ENCODE measurements at regions not wholly inside any gene's neighbourhood (a gene's known extent, or its start where the extent isn't known, plus 50 kb on each side); places are given as distances from the start of the nearest gene placed in this dataset.
"Not testable (repeated sequence)": the region's sequence is repeated elsewhere in the genome, so short reads cannot be mapped to it uniquely, and the experiment has no call there.

DNA sequence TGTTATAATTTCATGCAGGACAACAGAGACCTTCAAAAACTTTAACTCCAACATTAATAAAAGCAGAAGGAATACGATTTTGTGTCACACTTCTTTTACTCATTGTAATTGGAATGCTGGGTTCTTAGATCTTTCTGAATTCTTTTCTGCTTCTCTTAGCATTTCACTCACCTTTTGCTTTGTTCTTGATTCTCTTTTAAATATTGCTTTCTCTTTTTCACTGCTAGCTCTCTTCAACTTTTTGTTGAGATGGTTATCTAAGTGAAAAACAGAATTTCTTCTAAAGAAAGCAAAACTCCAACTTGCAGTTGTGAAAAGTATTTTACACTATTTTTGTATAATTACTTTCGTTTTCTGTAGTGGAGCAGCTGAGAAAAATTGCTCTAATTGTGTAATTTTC, 212.6 kb upstream of the KIF2A start:
- DNase-seq (ENCODE audit: low read depth in 2 of 2) = no peak

DNA sequence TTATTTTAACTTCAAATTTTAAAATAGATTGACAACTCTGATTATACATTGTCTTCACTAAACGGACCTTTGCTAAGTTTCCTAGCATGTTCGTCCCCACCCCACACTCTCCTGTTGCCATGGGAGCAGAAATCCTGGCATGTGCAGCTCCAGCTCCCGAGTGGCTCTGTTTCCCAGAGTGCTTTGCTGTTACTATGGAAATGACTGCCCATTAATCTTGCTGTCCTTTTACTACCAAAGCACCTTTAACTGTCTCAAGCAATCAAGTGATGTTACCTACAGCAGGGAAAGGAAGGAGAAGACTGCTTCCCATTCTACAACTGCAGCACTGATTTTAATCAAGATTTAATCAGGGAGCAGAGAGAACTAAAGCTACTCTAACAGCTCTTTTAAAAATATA, 212.0 kb upstream of the KIF2A start:
- DNase-seq (ENCODE audit: low read depth in 2 of 2) = no peak

DNA sequence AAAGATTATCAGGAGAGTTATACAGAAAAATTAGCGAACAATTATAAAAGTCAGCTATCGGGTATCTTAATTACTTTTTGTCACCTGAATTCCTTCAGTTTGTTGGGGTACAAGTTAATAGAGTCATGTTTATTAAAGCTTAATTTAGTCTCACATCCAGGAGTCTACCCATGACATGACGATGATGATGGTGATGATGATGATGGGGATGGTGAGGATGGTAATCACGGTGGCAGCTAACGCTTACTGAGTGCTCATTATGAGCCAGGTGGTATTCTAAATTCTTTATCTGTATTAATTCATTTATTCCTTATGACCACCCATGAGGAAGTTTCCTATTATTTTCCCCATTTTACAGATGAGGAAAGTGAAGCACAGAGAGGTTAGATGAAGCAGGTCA, 208.6 kb upstream of the KIF2A start:
- DNase-seq (ENCODE audit: low read depth in 2 of 2) = no peak

DNA sequence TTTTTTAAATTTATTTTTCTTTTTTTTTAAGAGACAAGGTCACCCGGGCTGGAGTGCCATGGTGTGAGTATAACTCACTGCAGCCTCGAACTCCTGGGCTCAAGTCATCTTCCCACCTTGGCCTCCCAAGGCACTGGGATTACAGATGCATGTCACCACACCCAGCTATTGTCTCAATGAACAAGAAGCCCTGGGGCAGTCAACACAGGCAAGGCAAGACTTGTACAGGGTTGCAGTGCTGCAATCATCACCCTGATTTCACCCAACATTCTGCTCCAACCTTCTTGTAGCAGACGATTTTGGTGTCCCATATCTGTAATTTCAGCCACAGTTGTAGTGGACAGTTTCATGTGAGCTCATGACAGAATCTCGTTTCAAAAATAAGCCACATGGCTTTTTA, 205.8 kb upstream of the KIF2A start:
- no peak for DNase-seq (ENCODE audit: low read depth in 2 of 2)

DNA sequence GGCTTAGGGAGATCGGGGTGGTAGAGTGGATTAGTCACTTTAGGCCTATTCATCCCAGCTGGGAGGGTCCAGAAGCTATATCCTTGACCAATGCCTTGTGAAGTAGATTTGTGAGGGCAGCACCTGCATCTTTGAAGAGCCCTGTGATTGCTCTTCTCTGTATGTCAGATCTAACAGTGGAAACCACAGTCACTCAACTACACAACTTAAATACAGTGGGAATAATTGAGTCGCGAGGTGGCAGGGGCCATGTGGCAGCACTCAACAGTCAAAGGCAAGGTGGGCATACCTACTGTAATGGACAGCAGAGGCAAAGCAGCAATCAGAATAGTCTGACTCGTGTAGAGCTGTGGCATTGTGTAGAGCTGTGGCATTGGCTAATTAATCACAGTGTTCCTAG, 202.1 kb upstream of the KIF2A start:
- not testable (repeated sequence) for DNase-seq (ENCODE audit: low read depth in 2 of 2)

DNA sequence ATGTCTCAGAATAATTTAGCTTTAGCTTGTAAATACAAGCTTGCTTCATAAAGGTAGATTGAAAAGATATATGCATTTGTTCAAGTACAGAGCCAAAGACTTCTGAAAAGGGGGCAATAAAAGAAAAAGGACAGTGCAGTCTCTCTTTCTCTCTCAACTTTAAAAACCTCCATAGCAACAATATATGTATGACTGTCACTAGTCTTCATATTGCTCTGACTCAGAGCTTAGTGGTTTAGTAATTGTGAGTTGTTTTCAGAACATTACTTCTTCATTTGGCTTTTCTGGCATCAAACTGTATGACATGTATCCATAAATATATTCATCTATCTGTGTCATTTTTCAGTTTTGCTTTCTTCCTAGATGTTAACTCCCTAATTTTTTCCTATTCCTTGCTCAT, 194.6 kb upstream of the KIF2A start:
- DNase-seq (ENCODE audit: low read depth in 2 of 2) = no peak

DNA sequence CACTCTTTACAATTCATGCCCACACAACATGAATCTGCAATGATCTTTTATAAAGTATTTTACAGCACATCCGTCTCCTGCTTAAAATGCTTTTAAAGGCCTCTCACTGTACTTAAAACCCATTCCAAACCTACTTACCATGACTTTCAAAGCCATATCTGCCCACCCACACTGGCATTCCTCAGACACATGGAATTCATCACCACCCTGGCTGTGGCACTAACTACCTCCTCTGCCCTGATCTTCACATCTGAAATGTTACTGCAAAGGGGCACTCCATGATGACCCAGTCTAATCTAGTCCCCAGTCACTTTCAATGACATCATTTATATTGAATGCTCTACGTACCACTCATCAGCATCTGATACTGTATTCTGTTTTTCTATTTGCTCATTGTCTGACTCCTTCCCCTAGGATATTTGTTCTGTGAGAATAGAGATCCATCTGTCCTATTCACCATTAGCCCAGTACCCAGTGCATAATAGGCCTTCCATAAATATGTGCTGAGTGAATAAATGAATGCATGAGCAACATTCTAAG, 193.2 kb upstream of the KIF2A start:
- no peak for DNase-seq (ENCODE audit: low read depth in 2 of 2)

DNA sequence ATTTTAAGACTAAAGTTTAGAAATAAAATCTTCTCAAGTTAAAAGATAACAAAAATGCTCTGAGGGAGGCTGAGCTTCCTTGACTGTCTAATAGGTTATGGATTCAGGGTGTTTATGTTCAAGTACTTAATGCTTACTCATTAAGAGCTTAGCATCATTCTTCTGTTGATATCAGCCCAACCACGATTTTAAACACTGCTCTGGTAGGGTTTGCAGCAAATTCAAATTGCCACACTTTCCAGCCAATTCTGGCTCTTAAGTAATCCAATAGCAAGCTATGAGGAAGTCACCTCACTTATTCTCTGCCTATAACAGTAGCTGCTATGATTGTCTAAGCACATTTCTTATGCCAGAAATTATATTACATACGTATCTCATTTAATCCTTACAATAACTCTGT, 191.0 kb upstream of the KIF2A start:
- no peak for DNase-seq (ENCODE audit: low read depth in 2 of 2)

DNA sequence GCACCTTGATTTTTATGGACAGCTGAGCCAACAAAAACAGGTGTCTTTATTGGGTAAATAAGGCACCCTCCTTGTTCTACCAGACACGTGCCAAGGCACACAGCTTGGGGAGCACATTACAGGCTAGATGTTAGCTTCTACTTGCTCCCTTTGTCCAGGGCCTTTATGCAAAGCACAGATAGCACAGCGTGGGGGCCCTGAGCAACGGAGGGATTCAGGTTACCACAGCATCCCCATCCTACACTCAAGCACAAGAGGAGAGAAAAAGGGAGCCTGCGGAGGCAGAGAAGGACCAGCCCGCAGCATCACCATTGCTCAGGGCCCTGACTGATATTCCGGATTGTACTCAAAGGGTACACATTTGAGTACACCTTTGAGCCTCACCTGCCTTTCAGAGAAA, 181.7 kb upstream of the KIF2A start:
- no peak for DNase-seq (ENCODE audit: low read depth in 2 of 2)

DNA sequence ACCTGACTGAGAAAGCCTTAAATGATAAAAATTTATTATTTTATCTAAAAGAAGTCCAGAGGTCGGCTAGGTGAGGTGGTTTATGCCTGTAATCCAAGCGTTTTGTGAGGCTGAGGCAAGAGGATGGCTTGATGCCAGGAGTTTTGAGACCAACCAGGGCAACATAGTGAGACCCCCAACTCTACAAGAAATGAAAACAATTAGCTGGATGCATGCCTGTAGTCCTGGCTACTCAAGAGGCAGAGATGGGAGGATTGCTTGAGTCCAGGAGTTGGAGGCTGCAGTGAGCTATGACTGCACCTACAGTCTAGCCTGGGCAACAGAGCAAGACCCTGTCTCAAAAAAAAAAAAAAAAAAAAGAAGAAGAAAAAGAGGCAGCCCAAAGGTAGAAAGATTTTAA, 179.9 kb upstream of the KIF2A start:
- DNase-seq (ENCODE audit: low read depth in 2 of 2) = no peak

DNA sequence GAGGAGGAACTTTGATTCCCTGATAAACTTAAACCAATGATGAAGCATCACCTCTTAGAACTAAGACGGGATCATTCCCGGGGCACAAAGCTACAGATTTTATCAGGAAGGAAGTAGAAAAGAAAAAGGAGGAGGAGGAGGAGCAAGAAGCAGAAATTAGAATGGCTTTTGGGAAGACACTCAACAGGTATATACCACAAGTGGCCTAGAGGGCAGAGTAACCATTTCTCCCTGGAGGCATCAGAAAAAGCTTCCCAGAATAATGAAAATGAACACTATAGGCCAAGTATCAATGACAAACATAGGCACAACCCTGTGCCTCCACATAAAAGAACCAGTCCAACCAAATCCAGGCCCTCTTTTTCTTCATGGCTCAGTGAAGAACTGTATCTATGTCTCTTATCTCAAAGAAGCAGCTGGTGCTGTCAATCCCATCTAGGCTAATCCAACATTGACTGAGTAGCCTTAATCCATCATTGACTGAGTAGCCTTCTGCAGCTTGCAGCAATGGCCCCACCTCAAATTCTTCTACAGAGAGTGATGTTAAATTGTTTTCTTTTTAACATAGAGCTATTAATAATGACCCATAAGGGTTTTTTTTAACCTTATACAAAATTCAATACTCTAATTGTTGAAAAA, 178.8 kb upstream of the KIF2A start:
- DNase-seq (ENCODE audit: low read depth in 2 of 2) = no peak

DNA sequence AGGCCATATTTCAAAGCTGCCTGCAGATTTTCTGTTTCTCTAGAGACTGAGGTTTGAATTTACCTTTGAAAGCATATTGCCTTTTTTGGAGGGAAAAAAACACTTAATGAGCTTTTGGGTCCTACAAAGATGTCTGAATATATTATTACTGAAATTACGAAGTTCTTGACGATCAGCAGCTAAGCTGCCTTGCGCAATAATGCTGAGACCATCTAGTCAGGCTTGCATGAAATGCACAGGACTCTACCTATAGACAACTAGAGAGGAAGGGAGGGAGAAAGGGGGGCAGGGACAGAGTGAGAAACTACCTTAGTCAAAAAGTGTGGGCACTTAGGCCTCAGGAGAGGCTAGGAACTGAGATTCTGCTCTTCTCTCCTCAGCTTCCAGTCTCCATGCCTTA, 175.9 kb upstream of the KIF2A start:
- DNase-seq (ENCODE audit: low read depth in 2 of 2) = no peak

DNA sequence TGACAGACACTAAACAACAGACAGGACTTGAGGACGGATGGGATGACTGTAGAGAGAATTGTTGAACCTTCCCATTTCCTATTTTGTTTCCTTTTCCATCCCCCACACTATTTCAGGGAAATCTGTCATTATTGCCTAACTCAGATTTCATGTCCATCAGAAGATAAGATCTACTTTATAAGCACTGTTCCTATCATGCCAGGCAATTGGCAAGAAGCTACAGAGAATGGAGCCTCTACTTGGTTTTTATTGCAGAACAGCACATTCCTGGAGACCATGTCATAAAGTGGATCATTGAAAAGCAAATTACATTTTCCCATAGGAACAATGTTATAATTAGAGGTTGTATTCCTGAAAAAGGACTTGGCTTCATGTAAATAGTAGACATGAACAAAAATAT, 173.7 kb upstream of the KIF2A start:
- DNase-seq (ENCODE audit: low read depth in 2 of 2) = no peak

DNA sequence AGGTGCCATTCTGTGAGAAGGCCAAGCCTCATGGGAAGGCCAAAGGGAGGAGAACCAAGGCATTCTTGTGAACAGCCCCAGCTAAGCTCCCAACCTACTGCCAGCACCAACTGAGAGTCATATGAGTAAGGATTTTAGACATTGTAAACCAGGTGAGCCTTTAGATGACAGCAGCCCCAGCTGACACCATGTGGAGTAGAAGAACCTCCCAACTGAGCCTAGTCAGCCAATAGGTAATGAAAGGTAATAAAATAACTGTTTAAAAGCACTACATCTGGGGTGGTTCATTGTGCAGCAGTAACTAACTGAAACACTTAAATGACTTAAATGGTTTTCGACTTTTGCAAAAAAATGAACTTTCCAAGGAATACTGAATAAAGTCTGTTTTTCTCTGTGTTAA, 172.6 kb upstream of the KIF2A start:
- DNase-seq (ENCODE audit: low read depth in 2 of 2) = no peak

DNA sequence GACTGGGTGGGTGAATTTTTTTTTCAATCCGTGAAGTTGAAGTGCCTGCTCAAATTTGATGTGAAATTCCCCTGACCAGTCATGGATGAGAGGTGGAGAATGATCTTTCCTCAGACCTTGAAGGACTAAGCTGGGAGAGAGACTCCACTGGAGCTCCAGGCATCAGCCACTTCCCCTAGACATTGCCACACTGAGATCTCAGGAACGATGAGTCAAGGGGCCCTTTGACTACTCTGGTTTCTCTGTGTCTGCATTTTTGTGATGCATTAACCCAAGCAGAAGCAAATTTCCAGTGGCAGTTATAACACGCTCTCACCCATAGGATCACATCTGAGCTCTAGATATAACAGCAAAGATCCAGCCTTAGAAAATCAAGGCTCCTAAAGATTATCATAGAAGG, 171.2 kb upstream of the KIF2A start:
- DNase-seq (ENCODE audit: low read depth in 2 of 2) = no peak

DNA sequence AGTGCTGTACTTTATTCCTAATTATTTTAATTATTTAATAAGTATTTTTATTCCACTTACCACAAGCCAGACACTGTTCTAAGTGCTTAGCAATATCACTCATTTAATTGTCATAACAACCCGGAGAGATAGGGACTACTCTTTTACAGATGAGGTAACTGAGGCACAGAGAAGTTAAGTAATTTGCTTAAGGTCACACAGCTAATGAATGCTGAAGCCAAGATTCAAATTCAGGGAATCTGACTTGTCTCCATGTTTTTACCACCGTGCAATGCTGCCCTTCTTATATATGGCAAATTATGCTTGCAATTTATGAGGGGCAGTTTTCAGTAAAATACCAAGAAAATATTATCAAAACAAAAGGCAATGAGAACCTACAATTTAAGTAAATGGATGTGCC, 168.4 kb upstream of the KIF2A start:
- DNase-seq (ENCODE audit: low read depth in 2 of 2) = no peak

DNA sequence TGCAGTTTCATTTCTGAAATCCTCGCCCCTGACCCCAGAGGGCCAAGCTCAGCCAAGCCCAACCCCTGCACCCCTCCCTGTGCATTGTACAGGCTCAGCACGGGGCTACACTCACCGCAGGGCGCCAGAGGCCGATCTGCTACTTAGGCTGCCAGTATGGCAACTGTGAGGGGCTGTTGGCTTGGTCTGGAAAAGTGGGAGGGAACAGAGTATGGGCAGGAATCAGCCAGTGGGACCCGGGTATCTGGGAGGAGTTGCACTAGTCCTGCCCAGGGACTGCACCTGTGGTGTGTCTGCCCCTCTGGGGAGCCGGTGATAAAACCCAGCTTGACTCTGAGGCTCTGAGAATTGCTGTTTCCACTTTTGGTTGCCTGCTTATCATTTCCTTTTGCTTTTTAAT, 167.4 kb upstream of the KIF2A start:
- no peak for DNase-seq (ENCODE audit: low read depth in 2 of 2)

DNA sequence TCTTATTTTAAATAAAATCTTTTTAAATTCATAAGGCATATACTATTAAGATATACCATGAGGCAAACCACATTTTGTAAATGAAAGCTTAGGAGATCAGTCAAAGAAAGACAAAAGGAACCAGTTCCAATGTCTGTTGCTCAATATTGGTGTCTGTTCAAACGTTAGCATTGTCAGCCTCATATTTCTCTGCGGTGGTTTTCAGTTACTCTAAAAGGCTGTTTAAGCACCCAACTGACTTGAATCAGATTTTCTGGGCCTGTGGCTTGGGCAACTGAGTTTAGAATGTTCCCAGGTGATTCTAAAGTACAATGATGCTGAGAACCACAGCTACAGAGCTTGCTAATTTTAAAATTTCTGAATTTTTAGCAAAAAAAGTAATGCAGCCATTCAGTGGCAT, 166.3 kb upstream of the KIF2A start:
- DNase-seq (ENCODE audit: low read depth in 2 of 2) = no peak

DNA sequence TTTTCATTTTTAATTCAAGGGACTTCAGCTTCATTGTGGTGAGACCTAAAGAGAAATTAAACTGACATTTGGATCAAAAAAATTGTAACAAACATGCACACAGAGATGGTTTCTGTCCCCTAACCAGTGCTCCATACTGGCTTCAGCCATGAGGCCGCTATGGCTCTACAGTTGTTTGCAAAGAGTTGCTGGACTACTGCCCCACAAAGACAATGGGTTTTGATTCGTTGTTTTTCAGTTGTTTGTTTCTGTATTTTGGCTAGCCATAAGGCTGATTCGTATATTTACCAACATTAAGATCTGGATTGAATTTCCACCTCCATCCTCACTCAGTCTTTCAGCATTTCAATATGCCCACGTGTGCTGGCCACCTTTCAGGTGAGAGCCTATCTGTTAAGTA, 163.7 kb upstream of the KIF2A start:
- no peak for DNase-seq (ENCODE audit: low read depth in 2 of 2)

DNA sequence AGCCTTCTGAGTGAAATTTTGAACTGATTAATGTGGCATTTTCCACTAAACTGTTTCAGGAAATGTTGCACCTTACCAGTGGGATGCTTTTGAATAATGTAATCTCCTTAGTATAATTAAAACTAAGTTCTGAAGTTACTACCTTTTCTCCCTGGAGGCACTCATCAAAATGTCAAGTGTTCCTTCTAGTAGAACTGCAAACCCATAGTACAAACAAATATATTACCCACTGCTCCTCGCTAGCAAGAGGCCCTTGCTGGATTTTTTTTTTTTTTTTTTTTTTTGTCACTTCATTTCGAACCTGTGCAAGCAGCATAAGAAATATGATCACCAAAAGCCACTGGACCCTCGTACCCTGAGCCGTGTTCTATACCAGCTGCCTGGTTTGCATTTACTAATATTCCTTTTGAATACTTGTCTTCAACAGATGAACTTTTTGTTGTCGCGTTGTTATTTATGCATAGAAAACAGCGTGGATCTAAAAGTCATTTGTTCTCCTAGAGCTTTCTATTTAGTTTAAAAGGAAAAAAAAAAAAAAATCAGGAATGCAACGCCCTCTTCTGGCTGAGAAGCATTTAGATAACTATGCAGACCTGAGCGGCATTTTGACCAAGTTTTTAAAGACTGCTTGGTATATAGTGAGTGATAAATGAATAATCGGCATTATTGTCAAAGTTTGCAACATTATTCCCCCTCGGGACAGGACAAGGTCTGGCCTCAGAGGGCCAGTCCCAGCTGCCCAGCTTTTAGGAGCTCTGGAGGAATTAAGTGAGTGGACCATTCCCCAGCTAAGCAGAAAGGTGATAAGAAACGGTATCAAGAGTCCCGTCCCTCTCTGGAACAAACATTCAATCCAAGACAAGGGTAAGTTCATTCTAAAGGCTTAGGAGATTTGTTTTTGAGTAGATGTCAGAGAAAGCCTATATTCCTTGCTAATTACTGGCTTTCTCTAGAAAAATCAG, 162.5 kb upstream of the KIF2A start:
- no peak for DNase-seq (ENCODE audit: low read depth in 2 of 2)

DNA sequence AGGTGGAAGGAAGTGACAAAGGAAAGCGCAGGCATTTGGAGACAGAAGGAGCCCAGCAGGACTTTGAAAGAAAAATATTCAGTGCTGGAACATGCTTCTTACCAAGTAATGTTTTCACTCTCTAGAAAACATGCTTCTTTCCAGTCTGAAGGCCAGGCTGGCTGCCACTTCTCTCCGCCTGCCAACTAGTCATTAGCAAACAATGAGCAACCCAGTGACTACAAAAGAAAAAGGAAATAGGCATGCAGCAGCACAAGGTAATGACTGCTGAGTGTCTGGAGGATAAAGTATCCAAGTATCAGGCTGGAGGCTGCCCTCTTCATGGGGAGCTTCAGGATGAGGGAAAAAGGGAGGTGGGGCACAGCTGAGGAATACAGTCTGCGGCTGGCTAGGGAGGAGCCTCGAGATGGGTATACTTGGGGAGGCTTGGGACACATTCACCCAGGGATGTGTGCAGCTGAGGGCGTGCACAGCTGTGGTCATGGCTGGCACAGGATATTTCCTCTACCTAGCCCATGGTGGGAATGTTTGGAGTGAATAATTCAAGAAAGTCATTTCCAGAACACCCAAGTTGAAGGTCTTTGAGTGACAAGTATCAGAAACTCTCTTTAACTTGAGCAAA, 161.5 kb upstream of the KIF2A start:
- DNase-seq (ENCODE audit: low read depth in 2 of 2) = no peak

DNA sequence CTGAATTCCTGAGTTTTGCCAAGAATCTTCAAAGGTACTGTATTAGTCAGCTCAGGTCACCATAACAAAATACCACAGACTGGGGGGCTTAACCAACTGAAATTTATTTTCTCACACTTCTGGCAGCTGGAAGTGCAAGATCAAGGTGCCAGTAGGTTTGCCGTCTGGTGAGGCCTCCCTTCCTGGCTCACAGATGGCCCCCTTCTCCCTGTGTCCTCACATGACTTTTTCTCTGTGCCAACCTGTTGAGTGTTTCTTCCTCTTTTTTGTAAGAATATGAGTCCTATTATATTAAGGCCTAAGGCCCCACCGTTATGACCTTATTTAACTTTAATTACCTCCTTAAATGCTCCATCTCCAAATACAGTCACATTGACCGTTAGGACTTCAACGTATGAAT, 156.1 kb upstream of the KIF2A start:
- DNase-seq (ENCODE audit: low read depth in 2 of 2) = no peak
